ENCODE measurements at regions not wholly inside any gene's neighbourhood (a gene's known extent, or its start where the extent isn't known, plus 50 kb on each side); places are given as distances from the start of the nearest gene placed in this dataset.
A peak's percentile ranks its signal among the peaks of the same experiment; 100 is the strongest.

DNA sequence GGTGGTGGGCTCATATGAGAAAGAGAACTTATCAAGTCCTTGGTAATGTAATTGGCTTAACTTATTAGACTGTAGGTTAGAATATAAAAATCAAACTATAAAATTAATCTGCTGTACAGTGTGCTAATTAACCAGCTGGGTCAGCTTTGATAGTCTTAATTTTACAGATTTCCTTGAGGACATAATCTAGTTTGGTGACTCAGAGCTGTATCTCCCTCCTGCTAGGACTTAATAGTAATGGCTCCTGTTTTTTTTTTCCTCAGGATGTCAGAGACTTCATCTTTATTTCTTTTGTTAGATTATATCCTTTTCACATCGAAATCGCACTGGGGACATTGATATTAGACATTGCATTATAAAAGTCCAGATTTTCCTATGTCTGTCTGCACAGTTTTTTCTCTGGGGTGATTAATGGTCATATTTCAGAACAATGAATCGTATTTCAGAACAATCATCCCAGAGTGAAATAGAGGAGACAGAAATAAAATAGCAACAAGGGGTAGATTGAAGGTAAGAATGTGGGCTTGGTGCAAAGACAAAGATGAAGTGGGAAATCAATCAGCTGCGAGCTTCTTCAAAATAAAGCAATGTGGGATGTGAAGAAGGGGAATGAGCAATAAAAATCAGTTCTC lies 346.4 kb upstream of the RIOK2 start:
- no peak for DNase-seq
- TF ChIP-seq, protein P1, sequence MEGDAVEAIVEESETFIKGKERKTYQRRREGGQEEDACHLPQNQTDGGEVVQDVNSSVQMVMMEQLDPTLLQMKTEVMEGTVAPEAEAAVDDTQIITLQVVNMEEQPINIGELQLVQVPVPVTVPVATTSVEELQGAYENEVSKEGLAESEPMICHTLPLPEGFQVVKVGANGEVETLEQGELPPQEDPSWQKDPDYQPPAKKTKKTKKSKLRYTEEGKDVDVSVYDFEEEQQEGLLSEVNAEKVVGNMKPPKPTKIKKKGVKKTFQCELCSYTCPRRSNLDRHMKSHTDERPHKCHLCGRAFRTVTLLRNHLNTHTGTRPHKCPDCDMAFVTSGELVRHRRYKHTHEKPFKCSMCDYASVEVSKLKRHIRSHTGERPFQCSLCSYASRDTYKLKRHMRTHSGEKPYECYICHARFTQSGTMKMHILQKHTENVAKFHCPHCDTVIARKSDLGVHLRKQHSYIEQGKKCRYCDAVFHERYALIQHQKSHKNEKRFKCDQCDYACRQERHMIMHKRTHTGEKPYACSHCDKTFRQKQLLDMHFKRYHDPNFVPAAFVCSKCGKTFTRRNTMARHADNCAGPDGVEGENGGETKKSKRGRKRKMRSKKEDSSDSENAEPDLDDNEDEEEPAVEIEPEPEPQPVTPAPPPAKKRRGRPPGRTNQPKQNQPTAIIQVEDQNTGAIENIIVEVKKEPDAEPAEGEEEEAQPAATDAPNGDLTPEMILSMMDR (IDR thresholded peaks at IDR 0.05): no peak

DNA sequence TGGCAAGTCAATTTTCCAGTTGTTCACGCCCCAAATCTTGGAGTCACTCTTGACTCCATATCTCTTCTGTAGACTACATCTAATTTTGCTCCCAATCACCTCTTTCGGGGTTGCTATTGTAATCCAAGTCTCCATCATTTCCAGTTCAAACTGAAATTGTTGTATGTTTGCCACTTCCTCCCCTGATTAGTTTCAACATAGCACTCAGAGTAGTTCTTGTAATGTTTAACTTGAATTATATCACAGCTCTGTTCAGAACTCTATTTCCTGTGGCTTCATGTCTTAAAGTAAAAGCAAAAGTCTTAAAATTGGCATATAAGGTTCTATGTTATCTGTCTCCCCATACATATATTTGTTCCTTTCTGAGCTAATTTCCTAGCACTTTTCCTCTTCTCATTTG lies 348.5 kb upstream of the RIOK2 start:
- Histone ChIP-seq H3K4me3 (ENCODE audit: low read length) (no peak overlapping the region), H3K9me3 (ENCODE audit: control insufficient read depth, insufficient read depth, low read length) (no peaks in the 10 kb centered on the region), H3K27me3 (ENCODE audit: control insufficient read depth, insufficient read depth, low read length) (no peaks in the 10 kb centered on the region), H3K36me3 (ENCODE audit: control insufficient read depth, insufficient read depth, low read length) (no peaks in the 10 kb centered on the region), H3K4me1 (ENCODE audit: control insufficient read depth, insufficient read depth, low read length) (no peaks in the 10 kb centered on the region), H3K27ac (ENCODE audit: low read length) (no peak overlapping the region)
- intact Hi-C loops (cut with micrococcal nuclease): no loop called here
- Mint-ChIP-seq H3K9me3 (no peaks in the 10 kb centered on the region), H3K27me3 (ENCODE audit: low read depth in 2 of 2) (no peaks in the 10 kb centered on the region), H3K4me3 (no peak overlapping the region), H3K27ac (peak overlapping the region; percentile 6 to 10), H3K4me1 (peaks cover 20 to 26% of the 10 kb centered on the region in 2 donors), H3K36me3 (no peaks in the 10 kb centered on the region)
- DNase-seq (no peak), ATAC-seq (peak; percentile 26 to 55 (median 48))
- TF ChIP-seq, protein P1 (IDR thresholded peaks at IDR 0.05): no peak
- WGBS (ENCODE audit: insufficient coverage): 43% methylated on average over 2 of the region's 2 CpGs

More for the DNA sequence above, 346.4 kb upstream of the RIOK2 start:
- Histone ChIP-seq H3K27ac (ENCODE audit: low read length) (no peak overlapping the region), H3K9me3 (ENCODE audit: control insufficient read depth, insufficient read depth, low read length) (no peaks in the 10 kb centered on the region), H3K36me3 (ENCODE audit: control insufficient read depth, insufficient read depth, low read length) (no peaks in the 10 kb centered on the region), H3K27me3 (ENCODE audit: control insufficient read depth, insufficient read depth, low read length) (no peaks in the 10 kb centered on the region), H3K4me1 (ENCODE audit: control insufficient read depth, insufficient read depth, low read length) (no peaks in the 10 kb centered on the region), H3K4me3 (ENCODE audit: low read length) (no peak overlapping the region)
- Mint-ChIP-seq H3K36me3 (no peaks in the 10 kb centered on the region), H3K27ac (no peak overlapping the region), H3K27me3 (ENCODE audit: low read depth in 2 of 2) (no peaks in the 10 kb centered on the region), H3K4me1 (peaks cover 16 to 24% of the 10 kb centered on the region in 2 donors), H3K9me3 (no peaks in the 10 kb centered on the region), H3K4me3 (no peak overlapping the region)
- ATAC-seq: no peak
- WGBS (ENCODE audit: insufficient coverage): 93% methylated on average over 2 of the region's 4 CpGs
- intact Hi-C loops (cut with micrococcal nuclease): no loop called here

DNA sequence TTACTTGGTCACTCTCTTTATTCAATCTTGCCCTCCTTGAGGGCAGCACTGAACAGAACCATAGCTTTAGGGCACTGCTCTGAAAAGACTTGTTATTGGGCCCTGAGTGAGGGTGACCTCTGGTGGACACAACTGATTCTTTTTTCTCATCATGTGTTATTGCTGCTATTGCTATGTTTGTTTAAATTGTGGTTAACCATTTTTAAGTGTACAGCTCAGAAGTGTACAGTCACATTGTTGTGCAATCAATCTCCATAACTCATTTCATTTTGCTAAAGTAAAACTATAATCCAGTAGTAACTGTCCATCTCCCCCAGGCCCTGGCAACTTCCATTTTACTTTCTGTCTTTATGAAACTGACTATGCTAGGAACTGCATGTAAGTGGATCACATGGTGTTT lies 351.1 kb upstream of the RIOK2 start:
- Mint-ChIP-seq H3K9me3 (no peaks in the 10 kb centered on the region), H3K36me3 (no peaks in the 10 kb centered on the region), H3K4me3 (no peak overlapping the region), H3K4me1 (peaks cover 27 to 35% of the 10 kb centered on the region in 2 donors), H3K27me3 (ENCODE audit: low read depth in 2 of 2) (no peaks in the 10 kb centered on the region), H3K27ac (peak overlapping the region in 1 of 2 donors; percentile 30)
- TF ChIP-seq, protein P1 (IDR thresholded peaks at IDR 0.05): peak; percentile 42
- DNase-seq (peak in 1 of 2 donors; percentile 16), ATAC-seq (peak; percentile 43 to 72 (median 70))
- intact Hi-C loops (cut with micrococcal nuclease): no loop called here
- H3K9me3 ChIP-seq (ENCODE audit: control insufficient read depth, insufficient read depth, low read length): no peaks in the 10 kb centered on the region
- H3K27ac ChIP-seq (ENCODE audit: low read length): no peak overlapping the region
- H3K27me3 ChIP-seq (ENCODE audit: control insufficient read depth, insufficient read depth, low read length): no peaks in the 10 kb centered on the region
- no peak overlapping the region for H3K4me3 ChIP-seq (ENCODE audit: low read length)
- no peaks in the 10 kb centered on the region for H3K36me3 ChIP-seq (ENCODE audit: control insufficient read depth, insufficient read depth, low read length)
- H3K4me1 ChIP-seq (ENCODE audit: control insufficient read depth, insufficient read depth, low read length): no peaks in the 10 kb centered on the region

DNA sequence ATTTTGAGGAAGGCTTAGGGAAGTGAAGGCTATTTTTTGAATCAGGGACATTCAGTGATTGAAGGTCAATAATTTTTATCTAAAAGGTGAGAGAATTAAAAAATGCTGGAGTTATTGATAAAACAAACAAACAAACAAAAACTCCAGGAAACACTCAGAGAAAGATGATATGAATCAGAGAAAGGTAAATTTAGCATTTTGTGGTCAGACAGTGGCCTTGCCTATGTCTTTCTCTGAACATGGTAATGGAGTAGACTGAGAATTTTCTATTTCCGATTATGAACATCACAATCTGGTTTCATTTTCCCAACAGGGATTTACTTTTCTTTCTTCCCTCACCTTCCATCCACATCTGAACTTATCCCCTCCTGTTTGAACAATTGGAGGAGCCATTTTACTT lies 353.6 kb upstream of the RIOK2 start:
- H3K4me1 ChIP-seq (ENCODE audit: control insufficient read depth, insufficient read depth, low read length): no peaks in the 10 kb centered on the region
- ATAC-seq (no peak), DNase-seq (no peak)
- TF ChIP-seq, protein P1 (IDR thresholded peaks at IDR 0.05): no peak
- no peaks in the 10 kb centered on the region for H3K9me3 ChIP-seq (ENCODE audit: control insufficient read depth, insufficient read depth, low read length)
- H3K4me3 ChIP-seq (ENCODE audit: low read length): no peak overlapping the region
- Mint-ChIP-seq H3K36me3 (no peaks in the 10 kb centered on the region), H3K9me3 (no peaks in the 10 kb centered on the region), H3K4me3 (no peak overlapping the region), H3K4me1 (peaks cover 23 to 33% of the 10 kb centered on the region in 2 donors), H3K27me3 (ENCODE audit: low read depth in 2 of 2) (no peaks in the 10 kb centered on the region), H3K27ac (no peak overlapping the region)
- H3K27me3 ChIP-seq (ENCODE audit: control insufficient read depth, insufficient read depth, low read length): no peaks in the 10 kb centered on the region
- H3K27ac ChIP-seq (ENCODE audit: low read length): no peak overlapping the region
- WGBS (ENCODE audit: insufficient coverage): 75% methylated on average over 1 of the region's 1 CpG
- no peaks in the 10 kb centered on the region for H3K36me3 ChIP-seq (ENCODE audit: control insufficient read depth, insufficient read depth, low read length)
- intact Hi-C loops (cut with micrococcal nuclease): no loop called here
